ENCODE measurements at regions not wholly inside any gene's neighbourhood (a gene's known extent, or its start where the extent isn't known, plus 50 kb on each side); places are given as distances from the start of the nearest gene placed in this dataset.

GRCh38 chr6:19415605-19416326 is 421.4 kb upstream of the ID4 start:
- Histone ChIP-seq H3K4me3 (ENCODE audit: low read length) (no peak overlapping the region), H3K79me2 (ENCODE audit: low read length) (no peaks in the 10 kb centered on the region), H3K27me3 (replicated peaks; ENCODE audit: insufficient read depth, low read length) (no peaks in the 10 kb centered on the region), H3F3A (ENCODE audit: insufficient read depth, low read length) (no peaks in the 10 kb centered on the region), H3K9me3 (replicated peaks; ENCODE audit: insufficient read depth, low read length) (no peaks in the 10 kb centered on the region), H3K4me2 (ENCODE audit: low read depth, low read length) (no peak overlapping the region), H3K9ac (ENCODE audit: low read length) (no peak overlapping the region), H3K27ac (ENCODE audit: low read length) (no peak overlapping the region), H3K4me1 (ENCODE audit: low read length) (no peaks in the 10 kb centered on the region), H4K20me1 (ENCODE audit: insufficient read depth, low read length) (no peaks in the 10 kb centered on the region), H3K9me2 (replicated peaks; ENCODE audit: insufficient read depth, low read length) (no peaks in the 10 kb centered on the region), H3K36me3 (replicated peaks; ENCODE audit: insufficient read depth, low read length) (no peaks in the 10 kb centered on the region), H2AFZ (ENCODE audit: low read length) (no peak overlapping the region)
- TF ChIP-seq, protein P1, sequence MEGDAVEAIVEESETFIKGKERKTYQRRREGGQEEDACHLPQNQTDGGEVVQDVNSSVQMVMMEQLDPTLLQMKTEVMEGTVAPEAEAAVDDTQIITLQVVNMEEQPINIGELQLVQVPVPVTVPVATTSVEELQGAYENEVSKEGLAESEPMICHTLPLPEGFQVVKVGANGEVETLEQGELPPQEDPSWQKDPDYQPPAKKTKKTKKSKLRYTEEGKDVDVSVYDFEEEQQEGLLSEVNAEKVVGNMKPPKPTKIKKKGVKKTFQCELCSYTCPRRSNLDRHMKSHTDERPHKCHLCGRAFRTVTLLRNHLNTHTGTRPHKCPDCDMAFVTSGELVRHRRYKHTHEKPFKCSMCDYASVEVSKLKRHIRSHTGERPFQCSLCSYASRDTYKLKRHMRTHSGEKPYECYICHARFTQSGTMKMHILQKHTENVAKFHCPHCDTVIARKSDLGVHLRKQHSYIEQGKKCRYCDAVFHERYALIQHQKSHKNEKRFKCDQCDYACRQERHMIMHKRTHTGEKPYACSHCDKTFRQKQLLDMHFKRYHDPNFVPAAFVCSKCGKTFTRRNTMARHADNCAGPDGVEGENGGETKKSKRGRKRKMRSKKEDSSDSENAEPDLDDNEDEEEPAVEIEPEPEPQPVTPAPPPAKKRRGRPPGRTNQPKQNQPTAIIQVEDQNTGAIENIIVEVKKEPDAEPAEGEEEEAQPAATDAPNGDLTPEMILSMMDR (IDR thresholded peaks at IDR 0.05; ENCODE audit: low read length) = no peak
- DNase-seq = no peak

DNA sequence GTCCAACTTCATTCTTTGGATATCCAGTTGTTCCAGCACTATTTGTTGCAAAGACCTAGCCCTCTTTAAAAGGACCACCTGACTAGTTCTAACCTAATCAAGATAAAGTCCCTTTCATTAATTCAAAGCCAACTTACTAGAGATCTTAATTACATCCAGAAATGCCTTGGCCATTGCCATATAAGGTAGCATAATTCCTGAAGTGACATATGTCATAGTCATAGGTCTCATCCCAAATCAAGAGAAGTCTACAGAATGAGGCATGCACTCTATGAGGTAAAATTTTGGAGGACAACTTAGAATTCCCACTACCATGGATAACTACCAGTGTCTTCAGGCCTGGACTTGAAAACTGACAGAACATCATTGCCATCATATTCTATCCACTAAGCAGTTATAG is 420.4 kb upstream of the ID4 start:
- H2AFZ ChIP-seq (ENCODE audit: low read length) = no peak overlapping the region
- H3K27ac ChIP-seq (ENCODE audit: low read length) = no peak overlapping the region
- H3F3A ChIP-seq (ENCODE audit: insufficient read depth, low read length) = no peaks in the 10 kb centered on the region
- no peaks in the 10 kb centered on the region for H3K9me3 ChIP-seq (replicated peaks; ENCODE audit: insufficient read depth, low read length)
- no peak overlapping the region for H3K4me2 ChIP-seq (ENCODE audit: low read depth, low read length)
- DNase-seq = no peak
- no peaks in the 10 kb centered on the region for H3K79me2 ChIP-seq (ENCODE audit: low read length)
- H3K4me1 ChIP-seq (ENCODE audit: low read length) = no peaks in the 10 kb centered on the region
- H3K9me2 ChIP-seq (replicated peaks; ENCODE audit: insufficient read depth, low read length) = no peaks in the 10 kb centered on the region
- H3K9ac ChIP-seq (ENCODE audit: low read length) = no peak overlapping the region
- no peak overlapping the region for H3K4me3 ChIP-seq (ENCODE audit: low read length)
- no peaks in the 10 kb centered on the region for H3K27me3 ChIP-seq (replicated peaks; ENCODE audit: insufficient read depth, low read length)
- no peak for TF ChIP-seq EZH2 (optimal IDR thresholded peaks at IDR 0.05; ENCODE audit: low read depth, low read length)
- TF ChIP-seq EZH2phosphoT487 (IDR thresholded peaks at IDR 0.05; ENCODE audit: low read length) = no peak
- TF ChIP-seq, protein P1 (IDR thresholded peaks at IDR 0.05; ENCODE audit: low read length) = no peak
- H4K20me1 ChIP-seq (ENCODE audit: insufficient read depth, low read length) = no peaks in the 10 kb centered on the region
- no peaks in the 10 kb centered on the region for H3K36me3 ChIP-seq (replicated peaks; ENCODE audit: insufficient read depth, low read length)

DNA sequence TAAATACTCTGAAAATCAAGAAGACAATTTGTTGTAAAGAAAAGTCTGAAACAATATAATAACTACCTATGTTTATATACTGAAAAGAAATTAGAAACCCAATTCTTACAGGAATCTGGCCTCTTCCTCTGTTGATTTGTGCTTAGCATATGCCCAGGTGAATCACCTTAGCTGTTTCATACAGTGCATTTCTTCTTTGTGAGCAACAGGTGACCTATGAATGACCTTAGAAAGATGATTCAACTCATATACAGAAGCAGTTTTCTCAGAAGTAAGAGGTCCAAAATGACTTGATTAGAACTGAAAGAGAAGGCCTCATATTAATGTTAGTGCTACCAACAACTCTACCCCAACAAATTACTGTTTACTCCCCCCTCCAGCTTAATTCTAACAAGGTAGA is 419.5 kb upstream of the ID4 start:
- H3K27me3 ChIP-seq (replicated peaks; ENCODE audit: insufficient read depth, low read length) = no peaks in the 10 kb centered on the region
- no peaks in the 10 kb centered on the region for H3K36me3 ChIP-seq (replicated peaks; ENCODE audit: insufficient read depth, low read length)
- H3K4me2 ChIP-seq (ENCODE audit: low read depth, low read length) = no peak overlapping the region
- no peak overlapping the region for H3K9ac ChIP-seq (ENCODE audit: low read length)
- no peak for DNase-seq
- H3K4me3 ChIP-seq (ENCODE audit: low read length) = no peak overlapping the region
- no peaks in the 10 kb centered on the region for H4K20me1 ChIP-seq (ENCODE audit: insufficient read depth, low read length)
- no peak overlapping the region for H2AFZ ChIP-seq (ENCODE audit: low read length)
- H3F3A ChIP-seq (ENCODE audit: insufficient read depth, low read length) = no peaks in the 10 kb centered on the region
- H3K4me1 ChIP-seq (ENCODE audit: low read length) = no peaks in the 10 kb centered on the region
- no peak for TF ChIP-seq EZH2phosphoT487 (IDR thresholded peaks at IDR 0.05; ENCODE audit: low read length)
- TF ChIP-seq EZH2 (optimal IDR thresholded peaks at IDR 0.05; ENCODE audit: low read depth, low read length) = no peak
- TF ChIP-seq, protein P1 (IDR thresholded peaks at IDR 0.05; ENCODE audit: low read length) = no peak
- H3K9me3 ChIP-seq (replicated peaks; ENCODE audit: insufficient read depth, low read length) = no peaks in the 10 kb centered on the region
- H3K27ac ChIP-seq (ENCODE audit: low read length) = no peak overlapping the region
- H3K79me2 ChIP-seq (ENCODE audit: low read length) = no peaks in the 10 kb centered on the region
- no peaks in the 10 kb centered on the region for H3K9me2 ChIP-seq (replicated peaks; ENCODE audit: insufficient read depth, low read length)

All from MM.1S (cell line).